Retina (tissue), 1 donor: ENCODE measurements at regions not wholly inside any gene's neighbourhood (a gene's known extent, or its start where the extent isn't known, plus 50 kb on each side); places are given as distances from the start of the nearest gene placed in this dataset.

Experiments used
- DNase-seq: peaks from one replicate; pipeline ENCODE4 v3.0.0-alpha.2; 2016

DNA sequence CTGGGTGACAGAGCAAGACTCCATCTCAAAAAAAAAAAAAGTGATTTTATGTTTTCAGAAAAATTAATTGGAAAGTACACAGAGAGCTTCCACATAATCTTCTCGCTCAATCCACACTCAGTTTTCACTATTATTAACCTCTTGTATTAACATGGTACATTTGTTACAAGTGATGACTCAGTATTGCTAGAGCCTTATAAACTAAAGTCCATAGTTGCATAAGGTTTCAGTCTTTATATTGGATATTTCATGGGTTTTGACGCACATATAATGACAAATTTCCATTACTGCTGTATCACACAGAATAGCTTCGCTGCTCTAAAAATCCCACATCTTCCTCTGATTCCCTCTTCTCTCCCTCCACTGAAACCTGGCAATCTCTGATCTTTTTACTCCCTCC lies 603.5 kb downstream of the XIRP2 start:
- DNase-seq, result no peak

DNA sequence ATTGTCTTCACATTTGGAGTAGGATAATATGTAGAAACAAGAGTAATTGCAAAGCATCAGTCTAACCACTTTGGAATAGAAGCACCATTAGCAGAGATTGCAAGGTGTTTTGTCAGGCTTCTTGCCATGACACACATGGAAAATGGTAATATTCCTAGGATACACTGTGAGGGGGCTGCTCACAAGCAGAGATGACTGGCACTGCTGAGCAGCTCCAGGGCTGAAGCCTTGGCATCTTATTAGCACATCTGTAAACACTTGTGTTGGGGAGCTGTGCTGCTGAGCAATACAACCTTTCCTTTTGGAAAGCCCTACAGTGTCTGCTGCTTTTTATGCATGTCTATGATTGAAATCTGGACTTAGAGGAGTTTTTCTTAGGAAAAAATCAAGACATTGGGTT lies 602.2 kb downstream of the XIRP2 start:
- no peak for DNase-seq

DNA sequence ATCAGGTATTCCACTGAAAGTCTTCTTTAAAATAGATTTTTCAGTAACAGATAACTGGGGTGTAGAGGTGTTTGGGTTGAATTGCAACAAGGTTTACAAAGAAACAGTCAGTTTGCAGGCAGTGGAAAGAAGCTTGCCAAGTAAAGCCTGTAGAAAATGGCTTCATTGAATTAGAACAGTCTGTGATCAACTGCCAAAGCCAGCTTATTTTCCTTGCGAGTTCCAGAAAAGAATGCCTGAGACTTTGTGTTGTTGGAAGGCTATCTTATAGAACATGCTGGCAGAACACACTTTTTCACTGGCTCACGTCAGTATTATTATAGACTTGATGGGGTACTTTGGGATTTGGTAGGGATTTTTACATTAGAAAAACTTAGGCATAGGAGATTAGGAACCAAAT lies 601.0 kb downstream of the XIRP2 start:
- DNase-seq, result no peak

DNA sequence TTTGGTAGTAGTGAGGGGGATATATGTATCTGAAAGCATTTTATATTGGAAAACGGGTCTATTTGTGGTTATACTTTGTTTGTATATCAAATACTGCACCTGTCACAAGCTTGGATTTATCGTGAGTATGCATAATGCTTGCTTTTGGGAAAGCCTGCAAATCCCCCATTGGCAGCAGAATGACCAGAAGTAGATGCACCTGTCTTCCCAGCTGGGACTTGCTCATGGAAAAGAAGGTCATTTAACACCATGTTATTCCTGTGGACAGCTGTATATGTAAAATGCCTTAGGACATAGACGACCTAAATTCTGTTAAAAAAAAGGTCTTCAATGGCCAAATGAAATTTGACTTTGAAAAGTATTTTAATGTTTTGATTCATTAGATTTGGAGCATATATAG lies 599.4 kb downstream of the XIRP2 start:
- no peak for DNase-seq

DNA sequence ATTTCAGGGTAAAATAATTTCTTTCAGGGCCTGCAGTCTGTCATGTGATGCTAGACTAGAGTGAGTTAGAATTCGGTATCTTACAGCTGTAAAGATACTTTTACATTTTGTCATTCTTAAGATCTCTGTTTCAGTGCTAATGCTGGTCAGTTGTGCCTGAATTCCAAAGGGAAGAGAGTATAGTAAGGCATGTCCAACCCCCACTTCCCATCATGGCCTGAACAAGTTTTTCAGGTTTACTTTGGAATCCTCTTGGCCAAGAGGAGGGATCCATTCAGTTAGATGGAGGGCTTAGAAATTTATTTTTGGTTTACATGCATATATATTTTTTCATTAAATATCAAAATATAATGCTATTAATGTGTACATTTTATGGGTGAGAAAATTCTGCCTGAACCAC lies 596.6 kb downstream of the XIRP2 start:
- DNase-seq, result no peak

DNA sequence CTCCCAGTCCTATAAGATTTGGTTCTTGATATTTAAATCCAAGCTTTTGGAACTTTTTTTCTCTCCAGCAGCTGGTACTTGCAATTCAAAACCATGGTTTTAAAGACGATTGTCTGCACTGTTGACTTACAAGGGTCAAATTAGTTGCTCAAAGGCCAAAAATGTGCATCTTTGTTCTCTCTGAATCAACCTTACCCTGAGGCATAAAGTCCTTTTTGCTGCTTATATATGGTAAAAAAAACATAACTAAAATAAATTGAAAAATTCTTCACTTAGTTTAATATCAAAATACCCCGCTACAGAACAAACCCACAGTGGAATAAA lies 592.7 kb downstream of the XIRP2 start:
- no peak for DNase-seq

DNA sequence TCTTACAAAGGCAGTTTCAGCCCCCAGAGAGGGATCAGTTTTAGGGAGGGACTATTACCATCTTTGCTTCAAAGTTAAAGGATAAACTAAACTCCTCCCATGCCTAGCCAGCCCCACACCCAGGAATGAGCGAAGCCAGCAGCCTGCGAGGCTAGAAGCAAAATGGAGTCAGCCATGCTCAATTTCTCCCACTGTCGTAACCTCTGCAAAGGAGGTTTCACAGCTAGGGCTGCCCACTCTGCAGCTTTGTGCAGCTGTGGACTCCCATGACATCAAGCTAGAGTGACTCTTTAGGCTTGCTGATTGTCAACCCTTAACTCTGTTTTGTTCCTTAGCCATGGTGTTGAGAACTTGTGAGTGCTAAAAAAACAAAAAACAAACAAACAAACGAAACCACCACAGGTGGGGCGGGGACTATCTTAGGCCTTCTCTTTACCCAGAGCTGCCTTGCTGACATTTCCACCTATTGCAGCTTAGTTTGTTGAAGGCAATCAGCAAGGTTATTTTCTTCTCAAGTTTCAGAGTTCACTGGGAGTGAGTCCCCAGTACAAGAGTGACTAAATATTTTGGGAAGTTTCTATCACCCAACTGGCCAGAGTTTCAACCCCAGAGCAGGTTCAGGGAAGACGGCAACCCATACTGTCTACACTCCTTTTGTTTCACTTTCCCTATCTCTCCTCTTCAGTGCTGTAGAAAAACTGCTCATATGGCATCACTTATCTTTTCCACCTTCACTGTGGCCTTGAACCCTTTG lies 592.1 kb downstream of the XIRP2 start:
- no peak for DNase-seq

DNA sequence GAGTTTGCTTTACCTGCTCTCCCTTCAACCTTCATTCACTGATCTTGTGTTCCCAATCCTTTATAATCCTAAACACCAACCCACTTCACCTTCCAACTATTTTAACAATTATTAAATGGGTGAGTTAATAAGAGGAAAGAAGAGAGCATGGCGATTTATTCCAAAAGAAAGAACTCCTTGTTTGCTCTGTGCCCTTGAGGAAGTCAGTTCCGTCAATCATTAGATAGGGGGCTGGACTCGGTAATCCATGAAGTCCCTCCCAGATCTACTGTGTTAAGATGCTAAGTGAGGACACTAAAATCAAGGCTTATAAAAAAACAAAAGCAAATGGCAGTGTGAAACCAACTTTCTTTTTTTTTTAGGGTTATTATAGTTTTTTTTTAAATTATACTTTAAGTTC lies 589.9 kb downstream of the XIRP2 start:
- DNase-seq, result no peak

DNA sequence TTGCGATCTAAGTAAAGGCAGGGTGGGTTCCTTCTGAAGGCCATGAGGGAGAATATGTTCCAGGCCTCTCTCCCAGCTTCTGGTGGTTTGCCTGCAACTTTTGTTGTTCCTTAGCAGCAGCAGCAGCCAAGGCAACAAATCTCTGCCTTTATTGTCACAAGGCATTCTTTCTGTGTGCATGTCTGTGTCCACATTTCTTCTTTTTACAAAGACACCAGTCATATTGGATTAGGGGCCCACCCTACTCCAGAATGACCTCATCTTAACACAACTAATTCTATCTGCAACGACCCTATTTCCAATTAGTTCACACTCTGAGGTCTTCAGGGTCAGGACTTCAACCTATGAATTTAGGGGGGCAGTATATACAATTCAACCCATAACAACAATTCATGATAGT lies 587.5 kb downstream of the XIRP2 start:
- DNase-seq, result peak; percentile 57

DNA sequence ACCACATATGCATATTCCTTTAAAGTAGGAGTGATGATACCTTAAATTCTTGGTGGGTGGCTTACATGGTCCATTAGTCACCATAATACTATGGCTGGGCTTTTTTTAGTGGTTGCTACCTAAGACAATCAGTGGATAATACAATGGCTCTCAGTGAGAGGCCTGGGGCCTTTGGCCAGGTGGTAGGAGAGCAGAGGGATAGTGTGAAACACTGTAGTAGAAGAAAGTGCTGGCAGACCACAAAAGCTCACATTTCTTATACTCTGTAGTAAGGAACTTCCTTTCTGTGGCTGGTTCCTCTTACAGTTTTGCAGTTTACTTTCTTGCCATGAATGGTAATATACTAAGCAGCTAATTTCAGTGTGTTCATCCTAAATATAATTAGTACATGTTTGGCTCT lies 583.5 kb downstream of the XIRP2 start:
- DNase-seq, result no peak

DNA sequence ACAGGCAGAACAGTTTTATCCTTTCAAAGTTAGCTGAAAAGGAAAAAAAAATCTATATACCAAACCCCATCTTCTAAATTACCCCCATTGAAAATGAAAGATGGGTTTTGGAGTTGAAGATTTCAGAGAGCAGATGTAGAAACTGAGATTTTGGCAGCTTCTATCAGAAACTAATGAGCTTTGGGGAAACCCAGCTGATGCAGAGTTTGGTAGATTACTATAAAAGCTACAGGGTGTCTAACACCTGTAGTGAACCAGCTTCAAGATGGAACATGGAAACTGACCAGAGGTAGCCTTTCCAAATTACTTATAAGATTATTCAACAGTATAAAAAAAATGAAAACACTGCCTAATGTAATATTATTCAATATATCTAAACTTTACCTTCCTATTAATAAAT lies 583.1 kb downstream of the XIRP2 start:
- DNase-seq, result no peak

DNA sequence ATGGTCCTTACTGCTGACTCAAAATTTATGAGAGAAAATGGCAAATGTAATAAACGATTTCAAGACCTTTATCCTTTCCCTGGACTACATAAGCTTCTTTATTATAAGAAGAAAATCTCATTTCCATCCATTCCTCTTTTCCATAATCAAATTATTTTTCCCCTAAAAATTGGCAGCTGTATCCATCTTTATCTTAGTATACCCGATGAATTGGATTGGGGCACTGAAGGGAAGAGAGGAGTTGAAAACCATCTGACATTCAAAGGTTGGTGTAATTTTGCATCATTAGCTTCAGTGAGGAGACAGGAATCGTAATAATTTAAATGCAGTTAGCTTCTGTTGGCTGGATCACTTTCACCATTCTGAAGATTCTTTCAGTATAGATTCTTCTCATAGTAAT lies 574.1 kb downstream of the XIRP2 start:
- DNase-seq, result no peak

DNA sequence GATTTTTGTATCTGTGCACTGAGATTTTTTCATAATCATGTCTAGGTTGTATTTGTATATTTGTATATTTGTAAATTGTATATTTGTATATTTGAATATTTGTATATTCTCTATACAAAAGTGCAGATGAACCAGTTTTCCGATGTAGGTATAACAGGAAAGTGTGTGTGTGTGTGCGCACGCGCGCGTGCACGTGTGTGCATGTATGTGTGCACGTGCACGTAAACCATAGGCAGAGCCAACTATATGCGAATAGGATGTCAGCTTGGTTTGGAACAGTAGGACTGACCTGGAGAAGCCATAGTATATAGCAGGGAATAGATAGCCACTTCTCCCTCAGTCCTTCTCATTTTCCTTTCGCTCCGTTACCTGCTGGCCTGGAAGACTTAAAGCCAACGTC lies 565.8 kb downstream of the XIRP2 start:
- no peak for DNase-seq

DNA sequence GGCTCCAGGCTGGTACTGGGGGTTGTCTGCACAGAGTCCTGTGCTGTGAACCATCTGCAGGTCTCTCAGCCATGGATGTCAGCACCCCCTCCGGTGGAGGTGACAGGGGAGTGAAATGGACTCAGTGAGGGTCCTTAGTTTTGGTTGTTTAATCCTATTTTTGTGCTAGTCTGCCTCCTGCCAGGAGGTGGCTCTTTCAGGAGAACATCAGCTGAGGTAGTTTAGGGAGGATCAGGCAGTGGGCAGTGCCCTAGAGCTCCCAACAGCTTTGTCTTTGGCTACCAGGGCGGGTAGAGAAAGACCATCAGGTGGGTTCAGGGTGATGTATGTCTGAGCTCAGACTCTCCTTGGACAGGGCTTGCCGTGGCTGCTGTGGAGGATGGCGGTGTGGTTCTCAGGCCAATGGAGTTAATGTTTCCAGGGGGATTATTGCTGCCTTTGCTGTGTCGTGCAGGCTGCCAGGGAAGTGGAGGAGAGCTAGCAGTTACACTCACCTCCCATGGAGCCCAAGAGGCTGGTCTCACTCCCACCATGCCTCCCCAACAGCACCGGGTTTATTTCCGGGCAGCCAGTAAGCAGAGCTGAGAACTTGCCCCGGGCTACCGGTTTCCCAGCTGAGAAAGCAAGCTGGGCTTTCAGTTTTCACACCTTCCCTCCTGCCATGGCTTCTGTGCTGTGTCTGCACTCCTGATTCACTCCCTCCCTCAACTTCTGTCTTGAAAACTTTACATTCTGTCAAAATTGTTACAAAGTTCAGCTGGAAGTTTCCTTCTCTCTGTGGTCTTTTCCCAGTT lies 563.4 kb downstream of the XIRP2 start:
- DNase-seq, result no peak

DNA sequence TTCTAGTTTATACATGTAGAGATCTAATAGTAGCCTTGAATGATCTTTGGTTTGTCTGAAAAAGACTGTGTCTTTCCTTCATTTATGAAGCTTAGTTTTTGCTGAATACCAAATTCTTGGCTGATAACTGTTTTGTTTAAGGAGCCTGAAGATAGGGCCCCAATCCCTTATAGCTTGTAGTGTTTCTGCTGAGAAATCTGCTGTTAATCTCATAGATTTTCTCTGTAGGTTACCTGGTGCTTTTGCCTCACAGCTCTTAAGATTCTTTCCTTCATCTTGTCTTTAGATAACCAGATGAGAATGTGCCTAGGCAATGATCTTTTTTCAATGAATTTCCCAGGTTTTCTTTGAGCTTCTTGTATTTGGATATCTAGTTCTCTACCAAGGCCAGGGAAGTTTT lies 562.1 kb downstream of the XIRP2 start:
- DNase-seq, result no peak

DNA sequence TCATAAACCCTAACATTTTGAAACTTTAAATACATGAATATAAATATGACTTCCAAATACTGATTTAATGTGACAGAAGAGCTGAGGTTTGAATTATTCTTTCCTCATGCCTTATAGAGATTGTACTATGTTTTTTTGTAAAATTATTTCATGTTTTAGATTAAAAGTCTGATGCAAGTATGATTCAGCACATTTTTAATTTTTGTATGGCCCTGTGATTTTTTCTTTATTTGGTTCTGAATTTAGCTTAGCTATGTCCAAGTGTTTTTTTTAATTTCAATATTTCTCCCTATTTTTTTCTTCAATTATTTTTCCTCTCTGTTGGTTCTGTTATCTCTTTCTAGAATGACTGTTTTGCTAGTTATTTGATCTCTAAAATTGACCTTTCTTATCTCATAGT lies 552.1 kb downstream of the XIRP2 start:
- DNase-seq, result no peak

DNA sequence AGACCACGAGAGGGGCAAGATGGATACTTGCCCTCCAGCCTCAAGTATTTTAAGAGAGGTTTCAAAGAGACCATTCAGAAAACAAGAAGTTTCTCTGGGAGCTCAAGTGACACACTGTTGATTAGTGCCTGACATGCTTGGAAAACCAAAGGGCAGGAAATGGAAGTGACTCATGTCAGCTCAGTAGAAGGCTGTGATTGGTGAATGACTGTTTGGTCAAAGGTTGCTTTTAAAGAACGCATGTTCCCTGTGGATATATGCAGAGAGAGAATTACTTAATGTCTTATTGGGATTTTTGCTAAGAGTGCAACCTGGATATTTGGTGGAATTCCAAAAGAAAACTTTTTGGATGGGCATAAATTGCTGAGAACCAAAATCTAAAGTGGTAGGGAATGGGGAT lies 549.9 kb downstream of the XIRP2 start:
- DNase-seq, result no peak

DNA sequence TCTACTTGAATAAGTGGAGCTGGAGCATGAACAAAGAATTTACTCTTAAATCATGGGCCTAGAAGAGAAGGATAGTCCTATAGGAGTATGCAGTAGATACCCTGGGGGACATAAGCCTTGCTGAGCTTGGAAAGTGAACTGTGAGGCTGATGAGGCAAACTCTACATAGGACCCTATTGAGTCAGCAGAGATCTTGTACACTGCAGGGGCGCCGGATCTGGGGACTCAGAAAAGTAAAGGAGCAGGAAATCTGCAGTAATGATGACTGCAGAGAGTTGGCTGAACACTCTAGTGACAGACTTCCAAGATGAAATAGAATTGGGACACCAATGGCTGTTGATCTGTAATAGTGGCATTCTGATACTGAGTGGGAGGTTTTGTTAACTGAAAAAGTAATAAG lies 543.7 kb downstream of the XIRP2 start:
- no peak for DNase-seq

DNA sequence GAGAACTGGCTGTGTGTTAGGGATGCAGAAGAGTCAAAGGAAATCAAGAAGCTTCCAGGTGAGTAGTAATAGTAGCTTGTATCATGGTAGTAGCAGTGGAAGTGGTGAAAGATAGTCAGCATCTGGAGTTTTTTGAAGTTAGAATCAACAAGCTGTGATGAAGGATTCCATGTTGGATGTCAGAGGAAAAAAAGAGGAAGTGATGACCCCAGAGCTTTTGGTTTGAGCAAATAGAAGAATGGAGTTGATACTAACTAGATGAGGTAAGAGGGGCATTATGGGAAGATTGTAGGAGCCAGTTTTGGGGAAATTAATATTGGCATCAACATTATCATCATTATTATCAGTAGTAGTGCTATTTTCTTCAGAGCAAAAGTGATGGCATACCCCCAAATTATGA lies 542.2 kb downstream of the XIRP2 start:
- DNase-seq, result no peak

DNA sequence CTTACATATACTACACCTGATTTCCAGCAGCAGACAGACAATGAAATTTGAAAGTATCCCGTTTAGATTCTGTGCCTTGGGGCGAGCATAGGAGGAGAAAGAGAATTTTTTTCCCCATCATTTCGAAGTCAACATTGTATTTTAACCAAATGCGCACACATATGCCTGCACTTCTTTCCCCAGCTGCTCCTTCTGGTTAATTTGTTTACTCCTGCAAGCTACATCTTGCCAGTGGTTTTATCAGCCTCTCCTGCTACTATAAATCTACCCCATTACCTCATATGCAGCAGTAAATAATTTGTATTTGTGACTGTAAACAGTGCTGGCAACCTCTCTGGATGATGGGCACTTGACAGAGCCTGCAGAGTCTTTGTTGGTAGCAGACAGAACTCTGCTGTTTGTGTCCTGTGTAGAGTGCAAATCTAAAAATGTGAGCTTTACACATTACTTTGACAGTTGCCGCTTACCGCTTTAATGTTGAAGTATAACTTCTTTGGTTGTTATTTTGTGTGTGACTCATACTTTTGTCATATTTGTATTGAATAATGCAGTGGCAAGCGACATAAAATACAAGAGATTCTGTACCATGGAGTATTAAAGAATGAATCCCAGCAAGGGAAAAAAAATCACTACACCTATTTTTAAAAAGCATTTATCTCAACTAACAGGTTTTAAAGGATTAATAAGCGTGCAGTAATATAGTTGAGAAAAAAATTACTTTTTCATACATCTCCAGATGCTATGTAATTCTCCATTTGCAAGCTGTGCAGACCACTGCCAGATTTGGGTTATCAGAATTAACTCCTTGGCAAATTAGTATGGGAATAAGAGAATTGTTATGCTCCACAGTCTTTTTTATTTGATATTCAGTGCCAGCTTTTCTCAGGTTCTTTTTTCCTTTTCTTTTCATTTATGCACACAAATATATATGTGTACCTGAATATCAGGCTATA lies 536.8 kb downstream of the XIRP2 start:
- no peak for DNase-seq

DNA sequence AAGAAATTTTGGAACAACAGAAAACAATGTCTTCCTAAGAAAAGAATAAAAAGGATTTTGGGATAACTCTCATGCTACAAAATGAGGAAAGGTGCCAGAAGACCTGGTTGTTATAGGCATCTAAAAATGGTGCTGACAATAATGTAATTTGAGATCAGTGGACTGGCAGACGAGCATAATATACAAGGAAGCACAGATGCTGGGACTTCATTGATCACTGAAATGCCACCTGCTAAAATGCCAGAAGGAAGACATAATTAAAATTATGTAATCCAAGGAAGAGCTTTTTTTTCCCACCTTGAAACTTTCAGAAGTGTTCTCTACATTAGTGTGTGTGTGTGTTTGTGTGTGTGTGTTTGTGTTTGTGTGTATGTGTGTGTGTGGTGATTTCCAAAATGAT lies 535.9 kb downstream of the XIRP2 start:
- no peak for DNase-seq

DNA sequence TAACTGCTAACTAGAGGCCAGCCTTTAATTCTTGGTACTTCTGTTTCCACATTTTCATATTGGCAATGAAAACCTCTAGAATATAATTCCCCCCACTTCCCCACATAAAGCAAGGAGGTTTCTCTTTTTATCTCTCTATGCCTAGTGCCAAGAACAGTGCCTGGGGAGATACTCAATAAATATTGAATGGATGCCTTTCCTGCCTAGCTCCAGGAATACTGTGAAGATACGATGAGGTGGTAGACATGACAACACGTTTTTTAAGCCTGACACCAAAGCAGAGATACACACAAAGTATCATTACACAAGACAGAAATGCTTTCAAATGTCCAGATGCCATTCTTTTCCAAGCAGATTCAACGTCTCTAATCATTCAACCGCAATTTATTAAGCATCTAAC lies 535.5 kb downstream of the XIRP2 start:
- no peak for DNase-seq

DNA sequence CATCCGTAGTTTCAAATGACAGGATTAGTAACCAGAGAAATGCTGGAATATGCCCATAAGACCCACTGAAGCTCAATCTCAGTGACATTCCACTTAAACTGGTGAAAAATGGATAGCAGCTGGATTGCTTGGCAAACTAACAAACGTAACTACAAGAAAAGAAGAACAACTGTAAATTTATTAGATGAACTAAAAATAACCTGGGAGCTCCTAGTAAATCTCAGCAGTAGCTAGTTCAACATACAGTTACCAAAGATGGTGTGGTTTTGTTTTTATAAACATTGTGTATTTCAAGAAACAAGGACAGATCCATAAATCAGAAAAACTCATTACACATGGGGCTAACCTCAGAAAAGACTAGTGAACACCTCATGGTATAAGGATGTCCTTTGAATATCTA lies 531.9 kb downstream of the XIRP2 start:
- DNase-seq, result no peak

DNA sequence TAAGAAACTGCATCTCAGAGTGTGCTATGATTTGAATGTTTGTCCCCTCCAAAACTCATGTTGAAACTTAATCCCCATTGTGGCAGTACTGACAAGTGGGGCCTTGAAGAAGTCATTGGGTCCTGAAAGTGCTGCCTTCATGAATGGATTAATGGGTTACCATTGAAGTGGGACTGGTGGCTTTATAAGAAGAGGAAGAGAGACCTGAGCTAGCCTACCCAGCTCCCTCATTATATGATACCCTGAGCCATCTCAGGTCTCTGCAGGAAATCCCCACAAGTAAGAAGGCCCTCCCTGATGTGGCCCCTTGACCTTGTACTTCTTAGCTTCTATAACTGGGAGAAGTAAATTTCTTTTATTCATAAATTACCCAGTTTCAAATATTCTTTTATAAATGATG lies 526.8 kb downstream of the XIRP2 start:
- DNase-seq, result no peak
